B cell (primary cell): ENCODE measurements at regions not wholly inside any gene's neighbourhood (a gene's known extent, or its start where the extent isn't known, plus 50 kb on each side); places are given as distances from the start of the nearest gene placed in this dataset.

ENCODE experiments used
- ATAC-seq: fragments of 200-7000 bp; cut with Tn5 transposase; one replicate; pipeline ENCODE4 v1.10.0; 2021; ENCODE audit warnings: low read depth, mild to moderate bottlenecking, moderate number of reproducible peaks, moderate library complexity
- CTCF ChIA-PET: fragments of 350-600 bp; sonication (Branson Sonifier 250); formaldehyde crosslinking; loops from one replicate; lab custom pipeline; 2021; ENCODE audit warnings: antibody characterized with exemption, inconsistent platforms; lab: Charles Lee
- POLR2A ChIA-PET: fragments of 350-600 bp; sonication (Branson Sonifier 250); formaldehyde crosslinking; loops from one replicate; lab custom pipeline; 2021; ENCODE audit warnings: antibody characterized with exemption; lab: Charles Lee
- DNase-seq: peaks from one replicate; pipeline ENCODE4 v3.0.0; 2013
- H2AFZ ChIP-seq: 2 replicates; pipeline ENCODE4 v1.6.1; 2012; ENCODE audit warnings: mild to moderate bottlenecking, low read depth, low read length; ENCODE audit not compliant: insufficient read depth, poor library complexity, severe bottlenecking
- H3K27ac ChIP-seq, 2 donors: 1 replicate in 1 of 2; 2 replicates in 1 of 2; pipeline ENCODE4 v1.5.1; 2012 to 2013; ENCODE audit warnings: low read length in 2 of 2, mild to moderate bottlenecking in 2 of 2, moderate library complexity in 1 of 2
- H3K27me3 ChIP-seq, 4 experiments: fragments of 200-600 bp in 1 of 4; sonication (generic) in 1 of 4; replicated peaks in 1 of 4; 1 replicate in 2 of 4; 2 replicates in 2 of 4; pipeline versions ENCODE4 v1.6.1 to v1.7.0; 2013 to 2016; ENCODE audit warnings: low read length in 3 of 4, mild to moderate bottlenecking in 2 of 4, mixed read lengths in 1 of 4, moderate library complexity in 1 of 4; ENCODE audit not compliant: insufficient read depth in 4 of 4, control insufficient read depth in 3 of 4; ENCODE audit errors: control extremely low read depth in 1 of 4
- H3K36me3 ChIP-seq, 2 experiments: replicated peaks in 1 of 2; 1 replicate in 1 of 2; 2 replicates in 1 of 2; pipeline versions ENCODE4 v1.6.1 to v1.7.1; 2013; ENCODE audit warnings: low read length in 1 of 2; ENCODE audit not compliant: insufficient read depth in 2 of 2, control insufficient read depth in 1 of 2; ENCODE audit errors: control extremely low read depth in 1 of 2, extremely low read depth in 1 of 2
- H3K4me1 ChIP-seq, 2 donors: fragments of 200-600 bp in 1 of 2; sonication (generic) in 1 of 2; 1 replicate in 1 of 2; 2 replicates in 1 of 2; pipeline versions ENCODE4 v1.5.1 to v1.6.1; 2013 to 2017; ENCODE audit warnings: low read length in 2 of 2; ENCODE audit not compliant: control insufficient read depth in 2 of 2, insufficient read depth in 2 of 2
- H3K4me2 ChIP-seq: replicated peaks from 2 replicates; pipeline ENCODE3; 2012; ENCODE audit warnings: mild to moderate bottlenecking, low read depth, low read length; ENCODE audit not compliant: poor library complexity, severe bottlenecking
- H3K4me3 ChIP-seq, 5 experiments: fragments of 200-600 bp in 1 of 5; sonication (generic) in 1 of 5; 1 replicate in 3 of 5; 2 replicates in 2 of 5; pipeline versions ENCODE4 v1.5.1 to v1.7.0; 2011 to 2016; ENCODE audit warnings: low read length in 4 of 5, mild to moderate bottlenecking in 4 of 5, low read depth in 2 of 5, control low read depth in 1 of 5, moderate library complexity in 1 of 5; ENCODE audit not compliant: insufficient read depth in 1 of 5; ENCODE audit errors: control extremely low read depth in 1 of 5, extremely low read depth in 1 of 5
- H3K79me2 ChIP-seq: fragments of 200-600 bp; sonication (generic); one replicate; pipeline ENCODE4 v1.6.0; 2016; ENCODE audit warnings: low read length; ENCODE audit not compliant: control insufficient read depth, insufficient read depth
- H3K9ac ChIP-seq: fragments of 200-600 bp; sonication (generic); 2 replicates; pipeline ENCODE4 v1.6.1; 2017; ENCODE audit warnings: mild to moderate bottlenecking, low read length, moderate library complexity
- H3K9me3 ChIP-seq, 3 donors: one replicate each; pipeline versions ENCODE4 v1.6.1 to v1.7.1; 2013; ENCODE audit warnings: low read length in 2 of 3; ENCODE audit not compliant: control insufficient read depth in 2 of 3, insufficient read depth in 1 of 3; ENCODE audit errors: control extremely low read depth in 1 of 3
- H4K20me1 ChIP-seq: 2 replicates; pipeline ENCODE4 v1.6.0; 2012; ENCODE audit warnings: mild to moderate bottlenecking, low read length; ENCODE audit not compliant: insufficient read depth, control insufficient read depth, poor library complexity, severe bottlenecking
- H3K27ac Mint-ChIP-seq: one replicate; pipeline ENCODE4 v1.8.0; 2021; ENCODE audit warnings: mixed read lengths
- H3K27me3 Mint-ChIP-seq: one replicate; pipeline ENCODE4 v1.8.0; 2021; ENCODE audit warnings: mixed read lengths
- H3K4me1 Mint-ChIP-seq: one replicate; pipeline ENCODE4 v1.8.0; 2021; ENCODE audit warnings: mixed read lengths
- H3K4me3 Mint-ChIP-seq: one replicate; pipeline ENCODE4 v1.8.0; 2021; ENCODE audit warnings: mixed read lengths
- H3K9me3 Mint-ChIP-seq: one replicate; pipeline ENCODE4 v1.8.0; 2022; ENCODE audit warnings: mixed read lengths; ENCODE audit not compliant: insufficient read depth
- EZH2 ChIP-seq: IDR thresholded peaks from 2 replicates; pipeline ENCODE4 v1.6.1; 2012; ENCODE audit warnings: borderline replicate concordance, low read depth, mild to moderate bottlenecking, moderate library complexity, low read length; ENCODE audit not compliant: insufficient read depth, poor library complexity, severe bottlenecking
- WGBS: methylation state at CpG from one replicate; pipeline ENCODE4 v1.1.5; 2013; ENCODE audit warnings: missing lambda C conversion rate; ENCODE audit not compliant: insufficient coverage; 5-methylcytosine and 5-hydroxymethylcytosine counted together
- intact Hi-C: fragments of 100-400 bp; cut with micrococcal nuclease; formaldehyde crosslinking; loops from one replicate; pipeline ENCODE4 v1.10.0; 2022
- TF ChIP-seq, protein P1 (sequence below): fragments of 200-600 bp; IDR thresholded peaks from one replicate; pipeline ENCODE4 v1.8.0; 2022; ENCODE audit warnings: antibody characterized with exemption, mild to moderate bottlenecking

DNA sequence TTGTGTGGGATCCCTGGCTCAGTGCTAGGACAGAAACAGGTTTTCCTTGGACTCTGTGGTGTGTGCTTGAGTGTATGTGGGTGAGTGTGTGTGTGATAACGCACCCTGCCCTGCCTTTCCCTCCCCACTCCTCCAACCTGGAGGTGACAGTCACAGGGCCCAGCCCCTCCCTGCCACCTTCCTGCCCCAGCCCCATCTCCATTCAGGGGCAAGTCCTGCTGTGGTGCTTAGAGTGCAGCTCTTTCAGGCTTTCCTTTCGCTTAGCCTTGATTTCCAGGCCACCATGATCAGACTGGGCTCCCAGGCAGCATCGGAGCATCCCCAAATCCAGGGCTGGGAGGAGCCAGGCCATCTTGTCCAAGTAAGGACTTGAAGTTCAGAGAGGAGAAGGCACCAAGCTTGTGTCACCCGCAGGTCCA lies 185.2 kb downstream of the ZFP36L2 start:
- Histone ChIP-seq H3K4me3 (no peak overlapping the region), H2AFZ (no peak overlapping the region), H3K36me3 (no peaks in the 10 kb centered on the region), H3K79me2 (no peaks in the 10 kb centered on the region), H3K9ac (no peak overlapping the region), H3K4me1 (no peaks in the 10 kb centered on the region), H3K27me3 (no peaks in the 10 kb centered on the region), H3K9me3 (no peaks in the 10 kb centered on the region), H3K27ac (no peak overlapping the region), H3K4me2 (no peak overlapping the region), H4K20me1 (no peaks in the 10 kb centered on the region)
- no peak overlapping the region for H3K27ac Mint-ChIP-seq
- intact Hi-C loops = no loop called here
- CTCF ChIA-PET = no interaction called here
- peaks cover 4% of the 10 kb centered on the region for H3K27me3 Mint-ChIP-seq
- no peak overlapping the region for H3K4me3 Mint-ChIP-seq
- H3K4me1 Mint-ChIP-seq = peaks cover 2% of the 10 kb centered on the region
- 93% methylated on average over 3 of the region's 4 CpGs for WGBS
- no peaks in the 10 kb centered on the region for H3K9me3 Mint-ChIP-seq
- POLR2A ChIA-PET = no interaction called here
- TF ChIP-seq, protein P1, sequence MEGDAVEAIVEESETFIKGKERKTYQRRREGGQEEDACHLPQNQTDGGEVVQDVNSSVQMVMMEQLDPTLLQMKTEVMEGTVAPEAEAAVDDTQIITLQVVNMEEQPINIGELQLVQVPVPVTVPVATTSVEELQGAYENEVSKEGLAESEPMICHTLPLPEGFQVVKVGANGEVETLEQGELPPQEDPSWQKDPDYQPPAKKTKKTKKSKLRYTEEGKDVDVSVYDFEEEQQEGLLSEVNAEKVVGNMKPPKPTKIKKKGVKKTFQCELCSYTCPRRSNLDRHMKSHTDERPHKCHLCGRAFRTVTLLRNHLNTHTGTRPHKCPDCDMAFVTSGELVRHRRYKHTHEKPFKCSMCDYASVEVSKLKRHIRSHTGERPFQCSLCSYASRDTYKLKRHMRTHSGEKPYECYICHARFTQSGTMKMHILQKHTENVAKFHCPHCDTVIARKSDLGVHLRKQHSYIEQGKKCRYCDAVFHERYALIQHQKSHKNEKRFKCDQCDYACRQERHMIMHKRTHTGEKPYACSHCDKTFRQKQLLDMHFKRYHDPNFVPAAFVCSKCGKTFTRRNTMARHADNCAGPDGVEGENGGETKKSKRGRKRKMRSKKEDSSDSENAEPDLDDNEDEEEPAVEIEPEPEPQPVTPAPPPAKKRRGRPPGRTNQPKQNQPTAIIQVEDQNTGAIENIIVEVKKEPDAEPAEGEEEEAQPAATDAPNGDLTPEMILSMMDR = no peak
- no peak for TF ChIP-seq EZH2
- DNase-seq (no peak), ATAC-seq (no peak)

- no peaks in the 10 kb centered on the region for H3K79me2 ChIP-seq
- H3K27ac ChIP-seq = no peak overlapping the region
- no peaks in the 10 kb centered on the region for H3K9me3 ChIP-seq
- WGBS = 84% methylated on average over 5 of the region's 10 CpGs
- H3K27ac Mint-ChIP-seq = no peak overlapping the region
- no peaks in the 10 kb centered on the region for H3K36me3 ChIP-seq
- H3K27me3 Mint-ChIP-seq = peaks cover 4% of the 10 kb centered on the region
- no peak overlapping the region for H3K4me2 ChIP-seq
- DNase-seq (no peak), ATAC-seq (no peak)
- intact Hi-C loops = no loop called here
- no peak overlapping the region for H3K4me3 Mint-ChIP-seq
- H3K9me3 Mint-ChIP-seq = no peaks in the 10 kb centered on the region
- no peaks in the 10 kb centered on the region for H3K4me1 Mint-ChIP-seq
- no peaks in the 10 kb centered on the region for H4K20me1 ChIP-seq
- no peak overlapping the region for H2AFZ ChIP-seq
- H3K9ac ChIP-seq = no peak overlapping the region
- H3K27me3 ChIP-seq = no peaks in the 10 kb centered on the region
- H3K4me3 ChIP-seq = no peak overlapping the region
- CTCF ChIA-PET = no interaction called here
- no peaks in the 10 kb centered on the region for H3K4me1 ChIP-seq
- POLR2A ChIA-PET = no interaction called here
- TF ChIP-seq EZH2 = no peak
- TF ChIP-seq, protein P1 = no peak
Observed at GRCh38 chr2:43040084-43040854, 186.1 kb downstream of the ZFP36L2 start.
